NCI-H345 treated with DMSO at 0.1 percent for 48 hours (cell line): ENCODE measurements at regions not wholly inside any gene's neighbourhood (a gene's known extent, or its start where the extent isn't known, plus 50 kb on each side); places are given as distances from the start of the nearest gene placed in this dataset.
"Not testable (repeated sequence)": the region's sequence is repeated elsewhere in the genome, so short reads cannot be mapped to it uniquely, and the experiment has no call there.

ENCODE experiments used
- DNase-seq: peaks from one replicate; lab custom pipeline; 2025; ENCODE audit not compliant: unreplicated experiment; lab: John Stamatoyannopoulos, UW

DNA sequence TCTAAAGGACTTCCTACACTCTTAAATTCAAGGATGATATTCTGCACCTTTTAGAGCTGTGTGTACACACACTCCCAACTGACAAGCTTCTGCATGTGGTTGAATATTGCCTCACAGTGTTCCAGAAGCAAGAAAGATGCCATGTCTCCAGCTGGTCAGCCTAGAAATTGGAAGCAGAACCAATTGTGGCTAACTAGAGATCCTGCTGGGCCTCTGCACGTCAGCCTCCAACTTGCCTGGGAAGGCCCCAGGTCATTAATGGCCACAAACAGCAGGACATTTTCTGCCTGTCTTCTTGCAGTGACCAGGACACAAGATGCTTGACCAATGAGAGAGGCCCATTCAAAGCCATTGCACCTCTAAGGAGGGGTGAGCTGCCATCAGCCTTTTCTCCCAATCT, 571.9 kb upstream of the BRINP1 start:
- no peak for DNase-seq

DNA sequence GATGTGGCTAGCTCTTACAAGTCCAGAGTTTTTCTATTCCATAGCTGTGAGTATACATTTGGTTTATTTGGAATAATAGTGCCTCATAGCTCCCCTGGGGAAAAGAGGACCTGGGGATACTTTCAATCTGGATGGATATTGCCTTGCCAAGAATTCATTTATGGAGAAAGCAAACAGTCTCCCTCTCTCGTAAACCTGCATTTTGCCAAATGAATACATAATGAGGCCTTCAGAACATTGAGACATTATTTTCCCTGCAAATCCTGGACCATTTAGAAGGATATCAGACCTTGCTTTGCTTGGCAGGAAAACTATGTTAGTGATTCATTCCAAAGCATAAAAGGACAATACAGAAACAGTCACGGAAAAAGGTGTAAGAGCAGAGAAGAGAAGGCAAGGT, 569.6 kb upstream of the BRINP1 start:
- DNase-seq: no peak

- no peak for DNase-seq
These were observed 565.3 kb upstream of the BRINP1 start for GRCh38 chr9:119934497-119934896.

- no peak for DNase-seq
These were observed 564.0 kb upstream of the BRINP1 start for GRCh38 chr9:119933191-119933590.

DNA sequence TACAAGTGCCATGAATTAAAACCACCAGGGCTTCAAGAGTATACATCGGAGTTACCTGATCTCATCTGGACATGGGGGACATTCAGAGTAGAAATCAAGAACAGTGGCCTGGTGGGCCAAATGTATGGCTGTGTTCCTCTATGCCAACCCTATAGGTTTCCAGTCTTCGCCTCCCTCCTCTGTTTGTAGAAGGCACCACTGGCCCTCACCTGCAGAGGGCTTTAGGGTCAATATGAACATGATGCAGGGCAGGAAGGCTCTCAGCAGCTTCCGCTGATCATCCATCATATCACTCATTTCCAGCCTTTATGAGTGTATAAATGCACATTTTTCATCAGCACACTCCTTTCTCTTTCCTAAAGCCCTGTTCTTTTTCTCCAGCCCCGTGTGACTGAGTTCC, 555.5 kb upstream of the BRINP1 start:
- DNase-seq: no peak

GRCh38 chr9:119917175-119917574, 547.9 kb upstream of the BRINP1 start:
- no peak for DNase-seq

DNA sequence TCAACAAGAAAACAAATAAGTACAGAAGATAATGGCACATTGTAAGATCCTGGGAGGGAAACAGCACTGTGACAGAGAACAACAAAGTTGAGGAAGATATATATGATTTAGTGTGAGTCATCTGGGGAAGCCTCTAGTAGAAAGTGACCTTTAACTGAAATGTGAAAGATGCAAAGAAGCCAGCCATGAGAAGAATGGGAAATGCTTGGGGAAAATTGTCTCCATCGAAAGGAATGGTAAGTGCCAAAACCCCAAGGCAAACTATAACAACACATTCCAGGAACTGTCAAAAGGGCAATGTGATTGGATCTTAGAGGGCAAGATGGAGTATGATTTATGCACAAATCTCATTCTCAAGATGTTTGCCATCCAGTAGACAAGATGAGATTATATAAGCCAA, 537.8 kb upstream of the BRINP1 start:
- no peak for DNase-seq

DNA sequence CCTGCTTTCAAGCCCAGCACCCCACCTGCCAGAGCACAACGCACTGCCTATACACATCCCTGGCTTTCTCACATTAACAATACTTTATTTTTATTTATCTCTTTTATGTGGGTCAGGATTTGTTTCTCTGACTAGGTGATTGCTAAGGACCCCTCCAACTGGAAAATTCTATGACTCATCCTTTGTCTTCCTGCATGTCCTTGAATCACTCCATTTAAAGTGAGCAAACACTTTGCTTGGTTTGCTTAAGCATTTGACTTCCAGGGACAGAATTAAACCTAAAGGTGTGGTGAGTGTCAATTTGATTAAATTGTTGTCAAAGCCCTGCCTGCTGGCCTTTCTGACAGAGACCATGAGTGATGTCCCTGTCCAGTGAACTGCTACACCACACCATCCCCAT, 536.5 kb upstream of the BRINP1 start:
- peak; percentile 97 for DNase-seq

GRCh38 chr9:119903851-119904250, 534.6 kb upstream of the BRINP1 start:
- DNase-seq: no peak

GRCh38 chr9:119902611-119903010, 533.4 kb upstream of the BRINP1 start:
- DNase-seq: no peak

GRCh38 chr9:119898316-119898715, 529.1 kb upstream of the BRINP1 start:
- DNase-seq: no peak

DNA sequence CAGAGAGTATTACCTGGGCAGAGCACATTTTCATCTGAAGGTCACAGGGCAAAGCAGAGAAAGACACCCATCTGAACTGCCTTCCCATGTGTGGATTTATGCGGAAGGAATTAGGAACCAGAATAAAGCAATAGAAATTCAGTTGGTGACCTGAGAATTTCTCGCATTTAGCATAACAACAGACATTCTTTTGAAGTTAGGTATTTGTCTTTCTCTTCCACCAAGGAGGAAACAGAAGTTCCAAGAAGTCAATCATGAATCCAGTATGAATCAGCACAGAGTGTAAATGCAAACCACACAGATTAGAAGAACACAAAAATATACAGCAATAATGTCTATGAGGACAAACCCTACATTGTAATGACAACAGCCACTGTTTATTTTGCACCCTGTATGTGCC, 515.2 kb upstream of the BRINP1 start:
- no peak for DNase-seq

DNA sequence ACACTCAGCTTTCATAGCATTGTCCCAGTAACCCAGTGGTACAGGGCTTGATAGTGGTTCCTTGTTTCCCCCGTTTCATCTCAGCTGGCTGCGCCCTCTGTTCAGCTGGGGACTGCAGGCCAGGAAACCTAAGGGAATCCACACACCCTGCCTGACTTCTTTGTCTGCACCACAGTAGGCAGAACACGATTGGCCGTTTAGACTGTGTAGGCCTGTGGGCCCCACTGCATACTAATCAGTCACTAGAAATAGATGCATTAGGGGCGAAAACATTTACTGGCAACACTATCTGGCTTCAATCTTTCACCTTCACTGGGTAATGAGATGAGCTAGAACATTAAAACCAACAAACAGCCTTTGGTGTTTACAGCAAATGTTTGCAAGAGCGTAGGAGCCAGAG, 512.7 kb upstream of the BRINP1 start:
- no peak for DNase-seq

GRCh38 chr9:119880361-119880760, 511.1 kb upstream of the BRINP1 start:
- DNase-seq: no peak

DNA sequence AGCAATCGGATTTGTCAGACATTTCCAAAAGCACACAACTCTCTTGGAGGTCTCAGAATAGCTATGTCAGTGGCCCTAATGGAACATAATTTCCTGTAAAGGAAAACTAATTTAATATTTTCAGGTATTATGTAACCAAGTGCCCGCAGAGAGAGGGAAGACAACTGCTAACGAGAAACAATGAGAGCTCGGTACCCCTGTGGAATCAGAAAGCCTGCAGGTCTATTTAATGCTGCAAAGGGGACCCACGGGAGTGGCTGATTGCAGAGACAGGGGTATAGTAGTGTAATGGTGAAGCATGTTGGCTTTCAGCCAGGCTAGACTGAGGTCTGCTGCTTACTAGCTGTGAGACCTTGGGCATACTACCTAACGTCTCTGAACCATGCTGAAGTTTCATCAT, 508.1 kb upstream of the BRINP1 start:
- DNase-seq: no peak

DNA sequence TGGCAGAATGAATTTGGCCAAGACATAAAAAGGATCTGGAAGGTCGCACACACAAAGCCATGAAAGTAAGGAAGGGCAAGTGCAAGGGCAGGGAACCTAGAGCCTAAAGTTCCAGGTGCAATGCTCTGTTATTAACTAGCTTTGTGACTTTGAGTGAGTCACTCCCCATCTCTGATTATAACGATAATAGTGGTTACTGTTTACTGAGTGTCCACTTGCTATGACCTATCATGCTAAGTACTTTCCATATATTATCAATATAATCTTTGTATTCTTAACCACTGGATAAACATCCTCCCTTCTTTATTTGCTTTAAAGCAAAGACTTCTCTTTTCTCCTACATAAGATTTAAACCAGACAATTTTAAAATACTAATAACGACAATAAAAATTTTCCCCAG, 504.6 kb upstream of the BRINP1 start:
- DNase-seq: no peak

GRCh38 chr9:119870251-119870650, 501.0 kb upstream of the BRINP1 start:
- not testable (repeated sequence) for DNase-seq

DNA sequence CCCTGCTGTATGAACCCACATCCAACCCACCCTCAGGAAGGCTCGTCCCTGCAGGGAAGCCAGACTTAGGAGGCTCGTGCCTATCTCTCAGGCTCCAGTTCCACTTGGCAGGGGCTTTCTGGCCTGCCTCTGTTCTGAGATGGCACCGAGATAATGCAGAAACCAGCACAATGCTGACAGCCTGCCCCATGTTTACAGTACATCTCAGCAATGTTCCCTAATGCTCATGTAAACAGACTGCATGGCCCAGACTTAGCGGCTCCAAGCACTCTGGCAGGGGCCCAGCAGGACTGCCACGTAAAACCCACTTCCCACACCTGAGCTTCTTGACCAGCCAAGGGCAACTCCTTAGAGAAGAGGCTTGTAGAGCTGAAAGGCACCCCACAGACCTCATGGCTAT, 499.5 kb upstream of the BRINP1 start:
- DNase-seq: peak; percentile 88

- DNase-seq: no peak
These were observed 492.6 kb upstream of the BRINP1 start for GRCh38 chr9:119861842-119862241.

DNA sequence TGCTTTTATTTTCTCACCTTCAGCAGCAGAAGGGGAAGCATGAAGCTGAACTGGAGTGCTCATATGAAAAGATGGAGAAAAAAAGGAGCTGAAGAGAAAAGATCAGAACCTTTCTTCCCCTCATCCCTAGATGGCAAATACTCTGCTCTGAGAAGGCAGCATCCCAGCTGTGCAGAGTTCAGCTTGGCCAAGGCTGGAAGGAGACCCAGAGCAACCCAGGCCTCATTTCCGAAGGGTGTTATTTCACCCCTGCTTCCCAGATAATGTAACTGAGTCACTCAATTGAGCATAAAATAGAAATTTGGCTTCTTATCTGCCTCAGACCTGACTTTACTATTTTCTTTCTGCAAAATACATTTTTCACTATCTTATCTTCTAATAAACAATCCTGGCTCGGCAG, 489.9 kb upstream of the BRINP1 start:
- no peak for DNase-seq

- DNase-seq: peak; percentile 80
These were observed 483.9 kb upstream of the BRINP1 start for GRCh38 chr9:119853126-119853525.

DNA sequence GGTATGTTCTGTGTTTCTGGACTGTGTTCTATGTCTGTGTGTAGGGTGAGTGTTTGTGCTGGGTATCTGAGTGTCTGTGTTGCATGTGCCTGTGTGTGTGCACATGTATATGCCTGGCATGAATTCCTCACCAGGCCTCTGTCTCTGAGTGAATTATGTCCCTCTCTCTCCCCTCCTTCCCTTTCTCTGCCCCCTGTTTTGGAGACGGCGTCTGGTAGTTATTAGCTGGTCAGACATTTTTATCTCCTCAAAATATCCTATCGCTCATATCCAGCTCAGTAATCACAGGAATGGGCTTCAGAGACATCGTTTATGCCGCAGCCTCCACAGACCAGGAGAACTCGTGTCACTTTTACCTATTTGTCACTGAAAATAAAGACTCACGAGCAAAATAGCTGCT, 483.2 kb upstream of the BRINP1 start:
- DNase-seq: no peak

GRCh38 chr9:119844431-119844830, 475.2 kb upstream of the BRINP1 start:
- DNase-seq: no peak

GRCh38 chr9:119841016-119841415, 471.8 kb upstream of the BRINP1 start:
- no peak for DNase-seq
